ENCODE measurements at regions not wholly inside any gene's neighbourhood (a gene's known extent, or its start where the extent isn't known, plus 50 kb on each side); places are given as distances from the start of the nearest gene placed in this dataset.

- H2AFZ ChIP-seq (ENCODE audit: low read length): no peak overlapping the region
- in situ Hi-C loops (cut with HindIII; ENCODE audit: extremely low pct_ligation_motif_present, low pct_unique_long_range_greater_than_20kb): no loop called here
- no peaks in the 10 kb centered on the region for H3K4me1 ChIP-seq (ENCODE audit: insufficient read depth, low read length)
- H3K27me3 ChIP-seq (ENCODE audit: control insufficient read depth in 1 of 2, insufficient read depth in 2 of 2, low read length in 2 of 2): no peaks in the 10 kb centered on the region
- no peaks in the 10 kb centered on the region for H3K36me3 ChIP-seq (replicated peaks in 1 of 2; ENCODE audit: control insufficient read depth in 1 of 2, insufficient read depth in 2 of 2, low read length in 2 of 2)
- no peak for FAIRE-seq
- BruUV-seq (replicated peaks): no TSS peak
- POLR2A ChIA-PET: no interaction called here
- H3K4me3 ChIP-seq (replicated peaks in 1 of 3; ENCODE audit: insufficient read depth in 1 of 3, low read depth in 2 of 3, low read length in 3 of 3): no peak overlapping the region
- intact Hi-C loops (cut with micrococcal nuclease; ENCODE audit: unreplicated experiment): no loop called here
- no peak for ATAC-seq
- WGBS (ENCODE audit: low lambda C conversion rate): 51% methylated on average over 2 of the region's 2 CpGs
- no peak overlapping the region for H3K27ac ChIP-seq (ENCODE audit: extremely low read length, insufficient read depth, low read length)
- no peak overlapping the region for H3K4me2 ChIP-seq (ENCODE audit: low read depth, low read length)
- H3K9ac ChIP-seq (ENCODE audit: insufficient read depth, low read depth, low read length): no peak overlapping the region
- DNase-seq (ENCODE audit: low spot score): no peak
- H3K79me2 ChIP-seq (ENCODE audit: insufficient read depth, low read length): no peaks in the 10 kb centered on the region
- CTCF ChIA-PET (ENCODE audit: low intra/inter-chr PET ratio, low total read pairs): no interaction called here
- H4K20me1 ChIP-seq (ENCODE audit: insufficient read depth, low read length): no peaks in the 10 kb centered on the region
- H3K9me3 ChIP-seq (ENCODE audit: low read length): peaks cover 53% of the 10 kb centered on the region
- TF ChIP-seq THAP7 (CRISPR knock-in tag; IDR thresholded peaks at IDR 0.05) (no peak), ZNF331 (CRISPR knock-in tag; IDR thresholded peaks at IDR 0.05) (no peak), ZNF703 (CRISPR knock-in tag; IDR thresholded peaks at IDR 0.05; ENCODE audit: borderline replicate concordance) (no peak), ZNF687 (CRISPR knock-in tag; IDR thresholded peaks at IDR 0.05) (no peak), ARID2 (CRISPR knock-in tag; IDR thresholded peaks at IDR 0.05; ENCODE audit: borderline replicate concordance) (no peak), FOXP4 (CRISPR knock-in tag; IDR thresholded peaks at IDR 0.05) (no peak), ZFP36L1 (CRISPR knock-in tag; IDR thresholded peaks at IDR 0.05) (no peak), ZNF574 (CRISPR knock-in tag; IDR thresholded peaks at IDR 0.05) (no peak), RFX1 (IDR thresholded peaks at IDR 0.05) (no peak), HNF1A (IDR thresholded peaks at IDR 0.05; ENCODE audit: low read depth) (no peak), HNF1A (CRISPR knock-in tag; IDR thresholded peaks at IDR 0.05; ENCODE audit: borderline replicate concordance) (no peak)
Observed at GRCh38 chr15:95616306-95616705, 714.2 kb upstream of the NR2F2 start.
